ENCODE measurements at regions not wholly inside any gene's neighbourhood (a gene's known extent, or its start where the extent isn't known, plus 50 kb on each side); places are given as distances from the start of the nearest gene placed in this dataset.

DNA sequence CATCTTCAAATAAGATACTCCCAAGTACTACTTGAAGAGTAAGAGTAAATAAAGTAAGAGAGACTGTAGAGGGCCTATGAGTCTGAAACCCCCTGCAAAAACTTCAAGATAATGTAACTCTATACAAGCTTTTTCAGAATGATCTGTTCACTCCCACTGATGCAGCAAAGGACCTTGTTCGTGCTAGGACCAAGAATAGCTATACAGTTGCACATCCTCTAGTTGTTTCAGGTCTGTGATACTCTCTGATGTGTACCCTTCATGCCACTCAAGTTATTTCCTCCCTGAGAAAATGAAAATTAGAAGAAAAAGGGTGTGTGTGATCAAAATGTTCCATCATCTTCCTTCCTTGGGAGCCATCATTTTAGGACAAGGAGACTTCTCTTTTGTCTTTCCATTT lies 204.4 kb downstream of the ALX1 start:
- DNase-seq = no peak
- no CpG with 5 or more reads among the region's 1 CpG for WGBS (ENCODE audit: extremely low coverage, insufficient coverage, insufficient read length)

DNA sequence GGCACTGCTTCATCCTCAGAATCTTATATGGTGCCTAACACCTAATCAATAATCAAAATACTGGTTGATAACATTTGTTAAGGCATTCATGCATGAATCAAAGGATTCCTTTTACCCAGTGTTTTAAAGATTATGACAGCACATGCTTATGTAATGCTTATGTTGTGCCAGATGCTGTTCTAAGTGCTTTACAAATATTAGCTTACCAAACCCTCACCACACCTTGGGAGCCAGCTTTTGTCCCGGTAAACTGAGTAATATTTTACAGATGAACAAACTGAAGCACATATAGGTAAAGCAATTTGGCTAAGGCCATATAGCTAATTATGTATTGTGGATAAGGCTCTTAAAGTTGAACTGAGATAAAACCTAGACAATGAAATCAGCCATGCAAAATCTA lies 209.2 kb downstream of the ALX1 start:
- Histone ChIP-seq H2BK12ac (ENCODE audit: low read length) (no peak overlapping the region), H3K79me2 (ENCODE audit: control insufficient read depth, insufficient read depth, low read length, poor library complexity) (no peaks in the 10 kb centered on the region), H3K27ac (ENCODE audit: low read depth, low read length) (no peak overlapping the region), H3K4me2 (ENCODE audit: low read length) (no peak overlapping the region), H3K27me3 (ENCODE audit: insufficient read depth, low read length) (no peaks in the 10 kb centered on the region), H2BK5ac (ENCODE audit: low read depth, low read length, poor library complexity) (no peak overlapping the region), H3K4ac (ENCODE audit: low read depth, low read length) (no peak overlapping the region), H2BK120ac (ENCODE audit: insufficient read depth, low read length, poor library complexity) (no peak overlapping the region), H4K12ac (ENCODE audit: low read depth, low read length) (no peak overlapping the region), H3K4me1 (ENCODE audit: control insufficient read depth in 1 of 2, insufficient read depth in 2 of 2, low read length in 2 of 2) (no peaks in the 10 kb centered on the region), H3K9ac (ENCODE audit: low read length) (no peak overlapping the region), H2AK5ac (ENCODE audit: low read length) (no peak overlapping the region), H3K36me3 (ENCODE audit: control insufficient read depth in 1 of 2, insufficient read depth in 2 of 2, low read length in 2 of 2) (no peaks in the 10 kb centered on the region), H3K9me3 (ENCODE audit: insufficient read depth, low read depth, low read length) (no peaks in the 10 kb centered on the region), H3K23ac (ENCODE audit: low read length) (no peak overlapping the region), H3K18ac (ENCODE audit: low read length) (no peak overlapping the region), H3K79me1 (ENCODE audit: low read length) (no peaks in the 10 kb centered on the region), H4K8ac (ENCODE audit: low read depth, low read length) (no peak overlapping the region), H4K91ac (ENCODE audit: low read depth, low read length) (no peak overlapping the region), H3K14ac (ENCODE audit: low read length) (no peak overlapping the region), H2AFZ (ENCODE audit: insufficient read depth, low read length, poor library complexity) (no peak overlapping the region), H3K4me3 (ENCODE audit: low read depth, low read length) (no peak overlapping the region)
- no peak for DNase-seq
- no CpG with 5 or more reads among the region's 1 CpG for WGBS (ENCODE audit: extremely low coverage, insufficient coverage, insufficient read length)

More for the DNA sequence above, 204.4 kb downstream of the ALX1 start:
- H3K27ac ChIP-seq (ENCODE audit: low read depth, low read length) = no peak overlapping the region
- H4K12ac ChIP-seq (ENCODE audit: low read depth, low read length) = no peak overlapping the region
- H3K79me2 ChIP-seq (ENCODE audit: control insufficient read depth, insufficient read depth, low read length, poor library complexity) = no peaks in the 10 kb centered on the region
- H3K36me3 ChIP-seq (ENCODE audit: control insufficient read depth in 1 of 2, insufficient read depth in 2 of 2, low read length in 2 of 2) = no peaks in the 10 kb centered on the region
- H3K4ac ChIP-seq (ENCODE audit: low read depth, low read length) = no peak overlapping the region
- no peak overlapping the region for H3K4me2 ChIP-seq (ENCODE audit: low read length)
- H2BK12ac ChIP-seq (ENCODE audit: low read length) = no peak overlapping the region
- no peak overlapping the region for H2AFZ ChIP-seq (ENCODE audit: insufficient read depth, low read length, poor library complexity)
- H3K9ac ChIP-seq (ENCODE audit: low read length) = no peak overlapping the region
- no peak overlapping the region for H3K4me3 ChIP-seq (ENCODE audit: low read depth, low read length)
- H3K23ac ChIP-seq (ENCODE audit: low read length) = no peak overlapping the region
- H2BK5ac ChIP-seq (ENCODE audit: low read depth, low read length, poor library complexity) = no peak overlapping the region
- no peak overlapping the region for H3K14ac ChIP-seq (ENCODE audit: low read length)
- H3K79me1 ChIP-seq (ENCODE audit: low read length) = no peaks in the 10 kb centered on the region
- H3K27me3 ChIP-seq (ENCODE audit: insufficient read depth, low read length) = no peaks in the 10 kb centered on the region
- no peak overlapping the region for H2BK120ac ChIP-seq (ENCODE audit: insufficient read depth, low read length, poor library complexity)
- no peak overlapping the region for H3K18ac ChIP-seq (ENCODE audit: low read length)
- no peak overlapping the region for H4K8ac ChIP-seq (ENCODE audit: low read depth, low read length)
- H3K4me1 ChIP-seq (ENCODE audit: control insufficient read depth in 1 of 2, insufficient read depth in 2 of 2, low read length in 2 of 2) = no peaks in the 10 kb centered on the region
- no peak overlapping the region for H4K91ac ChIP-seq (ENCODE audit: low read depth, low read length)
- H3K9me3 ChIP-seq (ENCODE audit: insufficient read depth, low read depth, low read length) = no peaks in the 10 kb centered on the region
- no peak overlapping the region for H2AK5ac ChIP-seq (ENCODE audit: low read length)

DNA sequence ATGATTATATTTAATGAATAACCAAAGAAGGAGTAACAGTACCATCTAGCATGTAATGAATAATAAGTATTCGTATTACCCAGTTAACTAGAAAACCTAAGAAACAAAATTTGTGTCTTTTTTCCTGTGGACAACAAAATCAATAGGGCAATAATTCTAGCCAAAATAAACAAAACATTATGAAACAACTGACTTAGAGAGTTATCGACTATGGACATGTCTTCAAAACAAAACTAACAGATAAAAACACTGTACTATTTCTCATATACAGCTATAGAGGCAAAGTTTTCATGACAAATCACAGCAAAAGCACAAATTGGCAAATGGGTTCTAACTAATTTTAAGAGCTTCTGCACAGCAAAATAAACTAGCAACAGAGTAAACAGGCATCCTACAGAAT lies 224.1 kb downstream of the ALX1 start:
- Histone ChIP-seq H2BK120ac (ENCODE audit: insufficient read depth, low read length, poor library complexity) (no peak overlapping the region), H3K23ac (ENCODE audit: low read length) (no peak overlapping the region), H3K18ac (ENCODE audit: low read length) (no peak overlapping the region), H4K8ac (ENCODE audit: low read depth, low read length) (no peak overlapping the region), H3K79me2 (ENCODE audit: control insufficient read depth, insufficient read depth, low read length, poor library complexity) (no peaks in the 10 kb centered on the region), H3K27ac (ENCODE audit: low read depth, low read length) (no peak overlapping the region), H3K4me2 (ENCODE audit: low read length) (no peak overlapping the region), H2AFZ (ENCODE audit: insufficient read depth, low read length, poor library complexity) (no peak overlapping the region), H2AK5ac (ENCODE audit: low read length) (no peak overlapping the region), H3K14ac (ENCODE audit: low read length) (no peak overlapping the region), H3K4me1 (ENCODE audit: control insufficient read depth in 1 of 2, insufficient read depth in 2 of 2, low read length in 2 of 2) (no peaks in the 10 kb centered on the region), H4K12ac (ENCODE audit: low read depth, low read length) (no peak overlapping the region), H3K36me3 (ENCODE audit: control insufficient read depth in 1 of 2, insufficient read depth in 2 of 2, low read length in 2 of 2) (no peaks in the 10 kb centered on the region), H3K79me1 (ENCODE audit: low read length) (no peaks in the 10 kb centered on the region), H4K91ac (ENCODE audit: low read depth, low read length) (no peak overlapping the region), H2BK5ac (ENCODE audit: low read depth, low read length, poor library complexity) (no peak overlapping the region), H2BK12ac (ENCODE audit: low read length) (no peak overlapping the region), H3K4me3 (ENCODE audit: low read depth, low read length) (no peak overlapping the region), H3K4ac (ENCODE audit: low read depth, low read length) (no peak overlapping the region), H3K27me3 (ENCODE audit: insufficient read depth, low read length) (no peaks in the 10 kb centered on the region), H3K9ac (ENCODE audit: low read length) (no peak overlapping the region), H3K9me3 (ENCODE audit: insufficient read depth, low read depth, low read length) (no peaks in the 10 kb centered on the region)
- DNase-seq = no peak
- no CpG with 5 or more reads among the region's 2 CpGs for WGBS (ENCODE audit: extremely low coverage, insufficient coverage, insufficient read length)

DNA sequence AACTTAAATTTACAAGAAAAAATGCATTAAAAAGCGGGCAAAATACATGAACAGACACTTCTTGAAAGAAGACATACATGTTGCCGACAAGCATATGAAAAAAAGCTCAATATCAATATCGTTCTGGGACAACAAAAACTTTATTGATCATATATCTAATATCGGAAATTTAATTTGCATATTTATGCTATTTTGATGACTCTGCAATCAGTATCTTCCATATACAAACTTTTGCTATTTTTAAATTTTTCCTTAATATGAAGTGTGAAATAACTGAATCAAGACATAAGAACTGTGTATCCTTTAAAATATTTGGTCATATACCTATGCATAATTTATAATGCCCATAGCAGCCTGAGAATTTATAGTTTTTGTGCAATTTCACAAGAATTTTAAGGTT lies 224.6 kb downstream of the ALX1 start:
- no peaks in the 10 kb centered on the region for H3K27me3 ChIP-seq (ENCODE audit: insufficient read depth, low read length)
- H3K36me3 ChIP-seq (ENCODE audit: control insufficient read depth in 1 of 2, insufficient read depth in 2 of 2, low read length in 2 of 2) = no peaks in the 10 kb centered on the region
- H2AFZ ChIP-seq (ENCODE audit: insufficient read depth, low read length, poor library complexity) = no peak overlapping the region
- no peak overlapping the region for H4K8ac ChIP-seq (ENCODE audit: low read depth, low read length)
- no peak overlapping the region for H2BK12ac ChIP-seq (ENCODE audit: low read length)
- H3K79me1 ChIP-seq (ENCODE audit: low read length) = no peaks in the 10 kb centered on the region
- no peak for DNase-seq
- no peak overlapping the region for H3K4ac ChIP-seq (ENCODE audit: low read depth, low read length)
- H3K4me3 ChIP-seq (ENCODE audit: low read depth, low read length) = no peak overlapping the region
- no peak overlapping the region for H2BK5ac ChIP-seq (ENCODE audit: low read depth, low read length, poor library complexity)
- no peaks in the 10 kb centered on the region for H3K79me2 ChIP-seq (ENCODE audit: control insufficient read depth, insufficient read depth, low read length, poor library complexity)
- H2BK120ac ChIP-seq (ENCODE audit: insufficient read depth, low read length, poor library complexity) = no peak overlapping the region
- WGBS (ENCODE audit: extremely low coverage, insufficient coverage, insufficient read length) = no CpG with 5 or more reads among the region's 4 CpGs
- H3K9ac ChIP-seq (ENCODE audit: low read length) = no peak overlapping the region
- H3K4me2 ChIP-seq (ENCODE audit: low read length) = no peak overlapping the region
- no peak overlapping the region for H3K14ac ChIP-seq (ENCODE audit: low read length)
- H3K18ac ChIP-seq (ENCODE audit: low read length) = no peak overlapping the region
- no peak overlapping the region for H4K91ac ChIP-seq (ENCODE audit: low read depth, low read length)
- no peak overlapping the region for H2AK5ac ChIP-seq (ENCODE audit: low read length)
- no peak overlapping the region for H3K23ac ChIP-seq (ENCODE audit: low read length)
- no peak overlapping the region for H4K12ac ChIP-seq (ENCODE audit: low read depth, low read length)
- H3K9me3 ChIP-seq (ENCODE audit: insufficient read depth, low read depth, low read length) = no peaks in the 10 kb centered on the region
- H3K27ac ChIP-seq (ENCODE audit: low read depth, low read length) = no peak overlapping the region
- no peaks in the 10 kb centered on the region for H3K4me1 ChIP-seq (ENCODE audit: control insufficient read depth in 1 of 2, insufficient read depth in 2 of 2, low read length in 2 of 2)

DNA sequence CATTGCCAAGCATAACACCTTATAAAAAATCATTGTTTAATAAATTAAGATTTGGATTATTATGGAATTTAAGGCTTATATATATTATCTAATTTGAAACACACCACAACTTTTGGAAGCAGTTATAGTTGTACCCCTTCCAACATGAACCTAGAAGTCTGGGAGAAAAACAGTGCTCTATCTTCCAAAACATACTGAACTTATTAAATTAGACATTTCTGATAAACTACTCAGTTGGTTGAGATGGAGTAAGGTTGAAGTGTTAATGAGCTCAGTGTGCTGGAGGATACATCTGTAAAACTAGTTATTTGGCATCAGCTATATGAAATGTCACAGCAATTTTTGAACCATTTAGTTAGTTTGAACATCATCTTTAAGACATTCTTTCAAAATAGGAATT lies 227.4 kb downstream of the ALX1 start:
- H3K4ac ChIP-seq (ENCODE audit: low read depth, low read length) = no peak overlapping the region
- no peak overlapping the region for H4K91ac ChIP-seq (ENCODE audit: low read depth, low read length)
- H3K36me3 ChIP-seq (ENCODE audit: control insufficient read depth in 1 of 2, insufficient read depth in 2 of 2, low read length in 2 of 2) = no peaks in the 10 kb centered on the region

More for the DNA sequence above, 227.4 kb downstream of the ALX1 start:
- Histone ChIP-seq H3K79me2 (ENCODE audit: control insufficient read depth, insufficient read depth, low read length, poor library complexity) (no peaks in the 10 kb centered on the region), H4K12ac (ENCODE audit: low read depth, low read length) (no peak overlapping the region), H2BK120ac (ENCODE audit: insufficient read depth, low read length, poor library complexity) (no peak overlapping the region), H3K27ac (ENCODE audit: low read depth, low read length) (no peak overlapping the region), H3K23ac (ENCODE audit: low read length) (no peak overlapping the region), H2BK12ac (ENCODE audit: low read length) (no peak overlapping the region), H3K4me3 (ENCODE audit: low read depth, low read length) (no peak overlapping the region), H2BK5ac (ENCODE audit: low read depth, low read length, poor library complexity) (no peak overlapping the region), H3K4me2 (ENCODE audit: low read length) (no peak overlapping the region), H3K9me3 (ENCODE audit: insufficient read depth, low read depth, low read length) (no peaks in the 10 kb centered on the region), H2AK5ac (ENCODE audit: low read length) (no peak overlapping the region), H3K27me3 (ENCODE audit: insufficient read depth, low read length) (no peaks in the 10 kb centered on the region), H2AFZ (ENCODE audit: insufficient read depth, low read length, poor library complexity) (no peak overlapping the region), H4K8ac (ENCODE audit: low read depth, low read length) (no peak overlapping the region), H3K9ac (ENCODE audit: low read length) (no peak overlapping the region), H3K79me1 (ENCODE audit: low read length) (no peaks in the 10 kb centered on the region), H3K18ac (ENCODE audit: low read length) (no peak overlapping the region), H3K14ac (ENCODE audit: low read length) (no peak overlapping the region), H3K4me1 (ENCODE audit: control insufficient read depth in 1 of 2, insufficient read depth in 2 of 2, low read length in 2 of 2) (no peaks in the 10 kb centered on the region)
- DNase-seq = no peak
